ENCODE measurements at regions not wholly inside any gene's neighbourhood (a gene's known extent, or its start where the extent isn't known, plus 50 kb on each side); places are given as distances from the start of the nearest gene placed in this dataset.

DNA sequence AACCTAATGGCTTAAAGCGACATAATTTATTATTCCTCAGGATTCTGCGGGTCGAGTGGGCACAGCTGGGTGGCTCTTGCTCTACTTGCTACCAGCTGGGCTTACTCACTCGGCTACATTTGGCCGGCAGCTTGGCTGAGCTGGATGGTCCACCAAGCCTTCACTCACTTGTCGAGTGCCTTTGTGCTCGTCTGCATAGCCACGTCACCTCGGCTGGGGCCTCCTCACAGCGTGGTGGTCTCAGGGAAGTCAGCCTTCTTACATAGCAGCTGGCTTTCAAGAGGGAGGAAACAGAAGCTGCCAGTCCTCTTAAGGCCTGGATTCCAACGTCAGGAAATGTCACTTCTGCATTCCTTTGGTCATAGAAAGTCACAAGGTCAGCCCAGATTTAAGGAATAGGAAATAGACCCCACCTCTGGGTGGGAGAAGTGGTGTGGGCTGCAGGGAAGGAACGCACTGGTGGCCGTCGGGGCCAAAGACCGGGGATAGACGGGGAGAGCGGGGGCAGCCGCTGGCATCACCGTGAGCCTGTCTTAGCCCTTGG lies 75.1 kb upstream of the RUFY1 start:
- H2AFZ ChIP-seq (ENCODE audit: low read depth, low read length): no peak overlapping the region
- no peaks in the 10 kb centered on the region for H3K79me2 ChIP-seq (ENCODE audit: control insufficient read depth, insufficient read depth, low read length)
- no peak overlapping the region for H3K9ac ChIP-seq (ENCODE audit: insufficient read depth in 1 of 2, low read depth in 2 of 2, low read length in 2 of 2)
- no peak for DNase-seq (ENCODE audit: extremely low read depth in 1 of 4, low spot score in 3 of 4)
- no peaks in the 10 kb centered on the region for H3K36me3 ChIP-seq (ENCODE audit: control insufficient read depth, insufficient read depth, low read length)
- BruUV-seq (replicated peaks): no TSS peak
- no peaks in the 10 kb centered on the region for H4K20me1 ChIP-seq (replicated peaks; ENCODE audit: control insufficient read depth, insufficient read depth, low read length)
- no peak overlapping the region for H3K4me3 ChIP-seq
- ChIA-PET CTCF (ENCODE audit: low intra/inter-chr PET ratio) (no interaction called here), POLR2A (no interaction called here)
- under 1% methylated on average over 17 of the region's 19 CpGs for WGBS (ENCODE audit: insufficient coverage, low coverage, missing lambda C conversion rate)
- no peak for ATAC-seq
- no peaks in the 10 kb centered on the region for H3K9me3 ChIP-seq (replicated peaks; ENCODE audit: control insufficient read depth, insufficient read depth, low read depth, low read length)
- in situ Hi-C loops (cut with MboI) (no loop called here), intact Hi-C loops (cut with micrococcal nuclease) (no loop called here)
- peaks cover 0 to 1% of the 10 kb centered on the region in 2 experiments; a peak in 1 of 5 replicates for H3K4me1 ChIP-seq (replicated peaks in 1 of 2; ENCODE audit: control insufficient read depth in 2 of 2, insufficient read depth in 2 of 2, low read length in 2 of 2)
- peaks cover 37 to 59% of the 10 kb centered on the region in 2 experiments for H3K27me3 ChIP-seq (ENCODE audit: control insufficient read depth in 2 of 2, insufficient read depth in 2 of 2, low read length in 2 of 2)
- no peak overlapping the region for H3K4me2 ChIP-seq (ENCODE audit: insufficient read depth, low read length)
- no peaks in the 10 kb centered on the region for H3K9me1 ChIP-seq (ENCODE audit: control insufficient read depth, insufficient read depth, low read length)
- no peak for FAIRE-seq
- no peak overlapping the region for H3K27ac ChIP-seq (ENCODE audit: extremely low read depth, low read depth, low read length)
- TF ChIP-seq, protein P1, sequence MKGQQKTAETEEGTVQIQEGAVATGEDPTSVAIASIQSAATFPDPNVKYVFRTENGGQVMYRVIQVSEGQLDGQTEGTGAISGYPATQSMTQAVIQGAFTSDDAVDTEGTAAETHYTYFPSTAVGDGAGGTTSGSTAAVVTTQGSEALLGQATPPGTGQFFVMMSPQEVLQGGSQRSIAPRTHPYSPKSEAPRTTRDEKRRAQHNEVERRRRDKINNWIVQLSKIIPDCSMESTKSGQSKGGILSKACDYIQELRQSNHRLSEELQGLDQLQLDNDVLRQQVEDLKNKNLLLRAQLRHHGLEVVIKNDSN (CRISPR knock-in tag; IDR thresholded peaks at IDR 0.05): no peak
- TF ChIP-seq SRSF9 (IDR thresholded peaks at IDR 0.05; ENCODE audit: borderline replicate concordance, low read depth, low read length) (no peak), ETS1 (conservative IDR thresholded peaks at IDR 0.05; ENCODE audit: control insufficient read depth, low read depth, low read length) (no peak), TCF7L2 (IDR thresholded peaks at IDR 0.05; ENCODE audit: low read depth, low read length) (no peak), ILK (tag; IDR thresholded peaks at IDR 0.05; ENCODE audit: borderline replicate concordance, low read depth) (no peak), DIDO1 (tag; IDR thresholded peaks at IDR 0.05; ENCODE audit: low read depth) (no peak), ZBTB34 (CRISPR knock-in tag; IDR thresholded peaks at IDR 0.05) (no peak), CHAMP1 (IDR thresholded peaks at IDR 0.05) (no peak), MAFF (IDR thresholded peaks at IDR 0.05; ENCODE audit: low read length) (no peak)
- TF ChIP-seq, protein P2, sequence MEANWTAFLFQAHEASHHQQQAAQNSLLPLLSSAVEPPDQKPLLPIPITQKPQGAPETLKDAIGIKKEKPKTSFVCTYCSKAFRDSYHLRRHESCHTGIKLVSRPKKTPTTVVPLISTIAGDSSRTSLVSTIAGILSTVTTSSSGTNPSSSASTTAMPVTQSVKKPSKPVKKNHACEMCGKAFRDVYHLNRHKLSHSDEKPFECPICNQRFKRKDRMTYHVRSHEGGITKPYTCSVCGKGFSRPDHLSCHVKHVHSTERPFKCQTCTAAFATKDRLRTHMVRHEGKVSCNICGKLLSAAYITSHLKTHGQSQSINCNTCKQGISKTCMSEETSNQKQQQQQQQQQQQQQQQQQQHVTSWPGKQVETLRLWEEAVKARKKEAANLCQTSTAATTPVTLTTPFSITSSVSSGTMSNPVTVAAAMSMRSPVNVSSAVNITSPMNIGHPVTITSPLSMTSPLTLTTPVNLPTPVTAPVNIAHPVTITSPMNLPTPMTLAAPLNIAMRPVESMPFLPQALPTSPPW (CRISPR knock-in tag; IDR thresholded peaks at IDR 0.05): no peak
- TF ChIP-seq, protein P3, sequence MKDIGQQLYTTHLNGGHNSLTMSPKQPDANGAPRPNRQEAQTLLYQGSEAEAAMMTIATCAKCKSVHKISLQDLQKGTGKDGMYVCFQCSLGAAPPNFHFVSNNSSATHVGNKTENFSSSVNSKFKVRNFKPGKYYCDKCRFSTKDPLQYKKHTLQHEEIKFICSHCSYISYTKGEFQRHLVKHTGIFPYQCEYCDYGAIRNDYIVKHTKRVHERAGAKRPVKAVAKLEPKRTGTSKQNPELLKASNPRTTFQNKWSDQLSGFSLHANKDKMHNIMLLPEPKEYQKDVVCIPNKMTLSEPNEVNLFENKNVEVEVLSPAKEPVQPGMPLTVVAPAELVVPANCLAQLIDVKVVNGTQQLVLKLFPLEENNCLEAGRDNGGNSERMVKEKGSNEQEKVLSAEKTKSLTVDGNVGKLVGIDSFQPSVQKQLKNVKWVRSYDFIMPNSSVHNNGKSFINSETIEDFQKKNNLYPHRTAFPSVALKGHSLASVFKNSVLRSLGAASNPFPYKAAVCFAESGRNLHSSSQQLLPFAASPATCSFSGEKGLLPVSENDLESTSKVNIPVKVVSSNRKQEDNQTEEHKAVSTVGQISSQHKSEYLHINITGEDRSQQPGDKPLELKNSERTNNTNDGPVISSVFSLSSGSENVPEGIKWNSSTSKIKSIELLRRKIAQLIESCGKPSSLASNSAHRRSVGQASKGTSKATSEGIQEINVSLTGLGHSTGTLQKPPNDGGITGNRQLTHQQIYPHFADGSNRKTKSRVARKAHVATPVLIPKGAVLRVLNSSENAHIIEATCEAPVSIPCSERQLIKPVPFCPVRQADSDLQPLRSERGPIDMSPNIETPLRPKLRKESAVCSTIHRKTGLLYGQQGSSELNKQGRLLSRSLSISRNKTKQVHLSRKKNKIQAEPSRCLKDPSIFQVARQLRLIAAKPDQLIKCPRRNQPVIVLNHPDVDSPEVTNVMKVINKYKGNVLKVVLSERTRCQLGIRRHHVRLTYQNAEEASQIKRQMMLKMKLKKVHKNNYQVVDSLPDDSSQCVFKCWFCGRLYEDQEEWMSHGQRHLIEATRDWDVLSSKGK (CRISPR knock-in tag; IDR thresholded peaks at IDR 0.05): no peak

Data from K562 (cell line).